ENCODE measurements at regions not wholly inside any gene's neighbourhood (a gene's known extent, or its start where the extent isn't known, plus 50 kb on each side); places are given as distances from the start of the nearest gene placed in this dataset.
"Not testable (repeated sequence)": the region's sequence is repeated elsewhere in the genome, so short reads cannot be mapped to it uniquely, and the experiment has no call there.

- H3K4me1 Mint-ChIP-seq (ENCODE audit: low read depth): no peaks in the 10 kb centered on the region
- POLR2A ChIA-PET: no interaction called here
- ATAC-seq (no peak), DNase-seq (no peak)
- no peaks in the 10 kb centered on the region for H3K27me3 Mint-ChIP-seq (ENCODE audit: low read depth)
- no peak overlapping the region for H3K4me3 Mint-ChIP-seq
- no peaks in the 10 kb centered on the region for H3K36me3 Mint-ChIP-seq (ENCODE audit: low read depth)
- H3K9me3 Mint-ChIP-seq (ENCODE audit: insufficient read depth): no peaks in the 10 kb centered on the region
- no peak overlapping the region for H3K27ac Mint-ChIP-seq
- CTCF ChIA-PET: no interaction called here
Measured at GRCh38 chr1:215406927-215407326, 160.2 kb upstream of the KCTD3 start.

GRCh38 chr1:215407575-215407974 lies 159.5 kb upstream of the KCTD3 start:
- Mint-ChIP-seq H3K27ac (no peak overlapping the region), H3K4me3 (no peak overlapping the region), H3K36me3 (ENCODE audit: low read depth) (no peaks in the 10 kb centered on the region), H3K27me3 (ENCODE audit: low read depth) (no peaks in the 10 kb centered on the region), H3K4me1 (ENCODE audit: low read depth) (no peaks in the 10 kb centered on the region), H3K9me3 (ENCODE audit: insufficient read depth) (no peaks in the 10 kb centered on the region)
- no peak for DNase-seq
- ATAC-seq: no peak
- CTCF ChIA-PET: no interaction called here
- POLR2A ChIA-PET: no interaction called here

- H3K4me3 Mint-ChIP-seq; H3K9me3 Mint-ChIP-seq (ENCODE audit: insufficient read depth); POLR2A ChIA-PET; H3K4me1 Mint-ChIP-seq (ENCODE audit: low read depth); ATAC-seq; CTCF ChIA-PET; H3K36me3 Mint-ChIP-seq (ENCODE audit: low read depth); H3K27ac Mint-ChIP-seq; H3K27me3 Mint-ChIP-seq (ENCODE audit: low read depth); DNase-seq: not testable (repeated sequence)
Measured at GRCh38 chr1:215409546-215409945, 157.6 kb upstream of the KCTD3 start.

GRCh38 chr1:215415521-215415920 lies 151.6 kb upstream of the KCTD3 start:
- H3K27me3 Mint-ChIP-seq (ENCODE audit: low read depth); DNase-seq; H3K36me3 Mint-ChIP-seq (ENCODE audit: low read depth); ATAC-seq; H3K4me3 Mint-ChIP-seq; POLR2A ChIA-PET; H3K27ac Mint-ChIP-seq; H3K9me3 Mint-ChIP-seq (ENCODE audit: insufficient read depth); H3K4me1 Mint-ChIP-seq (ENCODE audit: low read depth); CTCF ChIA-PET: not testable (repeated sequence)

- H3K9me3 Mint-ChIP-seq (ENCODE audit: insufficient read depth): no peaks in the 10 kb centered on the region
- no peak overlapping the region for H3K4me3 Mint-ChIP-seq
- ChIA-PET CTCF (no interaction called here), POLR2A (no interaction called here)
- ATAC-seq (no peak), DNase-seq (no peak)
- H3K36me3 Mint-ChIP-seq (ENCODE audit: low read depth): no peaks in the 10 kb centered on the region
- H3K4me1 Mint-ChIP-seq (ENCODE audit: low read depth): no peaks in the 10 kb centered on the region
- H3K27ac Mint-ChIP-seq: no peak overlapping the region
- H3K27me3 Mint-ChIP-seq (ENCODE audit: low read depth): no peaks in the 10 kb centered on the region
Measured at GRCh38 chr1:215416497-215416896, 150.6 kb upstream of the KCTD3 start.

- no peaks in the 10 kb centered on the region for H3K27me3 Mint-ChIP-seq (ENCODE audit: low read depth)
- CTCF ChIA-PET: no interaction called here
- no peaks in the 10 kb centered on the region for H3K36me3 Mint-ChIP-seq (ENCODE audit: low read depth)
- no peaks in the 10 kb centered on the region for H3K9me3 Mint-ChIP-seq (ENCODE audit: insufficient read depth)
- no peak overlapping the region for H3K27ac Mint-ChIP-seq
- POLR2A ChIA-PET: no interaction called here
- no peaks in the 10 kb centered on the region for H3K4me1 Mint-ChIP-seq (ENCODE audit: low read depth)
- no peak for ATAC-seq
- H3K4me3 Mint-ChIP-seq: no peak overlapping the region
- DNase-seq: no peak
Measured at GRCh38 chr1:215417122-215417521, 150.0 kb upstream of the KCTD3 start.

GRCh38 chr1:215418876-215419447 lies 148.1 kb upstream of the KCTD3 start:
- Mint-ChIP-seq H3K27me3 (ENCODE audit: low read depth) (no peaks in the 10 kb centered on the region), H3K4me1 (ENCODE audit: low read depth) (no peaks in the 10 kb centered on the region), H3K36me3 (ENCODE audit: low read depth) (no peaks in the 10 kb centered on the region), H3K27ac (no peak overlapping the region), H3K4me3 (no peak overlapping the region), H3K9me3 (ENCODE audit: insufficient read depth) (no peaks in the 10 kb centered on the region)
- ChIA-PET CTCF (no interaction called here), POLR2A (no interaction called here)
- ATAC-seq (no peak), DNase-seq (no peak)

GRCh38 chr1:215421744-215422143 lies 145.4 kb upstream of the KCTD3 start:
- ChIA-PET POLR2A (no interaction called here), CTCF (no interaction called here)
- no peaks in the 10 kb centered on the region for H3K9me3 Mint-ChIP-seq (ENCODE audit: insufficient read depth)
- ATAC-seq (no peak), DNase-seq (no peak)
- no peak overlapping the region for H3K4me3 Mint-ChIP-seq
- no peaks in the 10 kb centered on the region for H3K36me3 Mint-ChIP-seq (ENCODE audit: low read depth)
- no peaks in the 10 kb centered on the region for H3K4me1 Mint-ChIP-seq (ENCODE audit: low read depth)
- H3K27ac Mint-ChIP-seq: no peak overlapping the region
- no peaks in the 10 kb centered on the region for H3K27me3 Mint-ChIP-seq (ENCODE audit: low read depth)

GRCh38 chr1:215423288-215423687 lies 143.8 kb upstream of the KCTD3 start:
- CTCF ChIA-PET: no interaction called here

GRCh38 chr1:215425138-215425537 lies 142.0 kb upstream of the KCTD3 start:
- H3K4me3 Mint-ChIP-seq: no peak overlapping the region
- no peaks in the 10 kb centered on the region for H3K27me3 Mint-ChIP-seq (ENCODE audit: low read depth)
- no peak for DNase-seq
- CTCF ChIA-PET: no interaction called here
- no peaks in the 10 kb centered on the region for H3K36me3 Mint-ChIP-seq (ENCODE audit: low read depth)
- H3K4me1 Mint-ChIP-seq (ENCODE audit: low read depth): no peaks in the 10 kb centered on the region
- POLR2A ChIA-PET: no interaction called here
- no peak for ATAC-seq
- no peaks in the 10 kb centered on the region for H3K9me3 Mint-ChIP-seq (ENCODE audit: insufficient read depth)
- H3K27ac Mint-ChIP-seq: no peak overlapping the region

More at GRCh38 chr1:215423288-215423687, 143.8 kb upstream of the KCTD3 start:
- H3K27ac Mint-ChIP-seq: no peak overlapping the region
- POLR2A ChIA-PET: no interaction called here
- no peak overlapping the region for H3K4me3 Mint-ChIP-seq
- ATAC-seq: no peak
- H3K9me3 Mint-ChIP-seq (ENCODE audit: insufficient read depth): no peaks in the 10 kb centered on the region
- no peaks in the 10 kb centered on the region for H3K36me3 Mint-ChIP-seq (ENCODE audit: low read depth)
- no peak for DNase-seq
- H3K4me1 Mint-ChIP-seq (ENCODE audit: low read depth): no peaks in the 10 kb centered on the region
- no peaks in the 10 kb centered on the region for H3K27me3 Mint-ChIP-seq (ENCODE audit: low read depth)

- H3K4me1 Mint-ChIP-seq (ENCODE audit: low read depth): no peaks in the 10 kb centered on the region
- no peaks in the 10 kb centered on the region for H3K36me3 Mint-ChIP-seq (ENCODE audit: low read depth)
- DNase-seq: no peak
- H3K27ac Mint-ChIP-seq: no peak overlapping the region
- ChIA-PET CTCF (no interaction called here), POLR2A (no interaction called here)
- H3K9me3 Mint-ChIP-seq (ENCODE audit: insufficient read depth): no peaks in the 10 kb centered on the region
- ATAC-seq: no peak
- H3K27me3 Mint-ChIP-seq (ENCODE audit: low read depth): no peaks in the 10 kb centered on the region
- no peak overlapping the region for H3K4me3 Mint-ChIP-seq
Measured at GRCh38 chr1:215426101-215426500, 141.0 kb upstream of the KCTD3 start.

- H3K27me3 Mint-ChIP-seq (ENCODE audit: low read depth); CTCF ChIA-PET; DNase-seq; ATAC-seq; H3K4me1 Mint-ChIP-seq (ENCODE audit: low read depth); H3K4me3 Mint-ChIP-seq; POLR2A ChIA-PET; H3K9me3 Mint-ChIP-seq (ENCODE audit: insufficient read depth); H3K27ac Mint-ChIP-seq; H3K36me3 Mint-ChIP-seq (ENCODE audit: low read depth): not testable (repeated sequence)
Measured at GRCh38 chr1:215432483-215433227, 134.4 kb upstream of the KCTD3 start.

GRCh38 chr1:215433237-215433636 lies 133.9 kb upstream of the KCTD3 start:
- ATAC-seq (no peak), DNase-seq (no peak)
- H3K9me3 Mint-ChIP-seq (ENCODE audit: insufficient read depth): no peaks in the 10 kb centered on the region
- H3K27me3 Mint-ChIP-seq (ENCODE audit: low read depth): no peaks in the 10 kb centered on the region
- no peak overlapping the region for H3K4me3 Mint-ChIP-seq
- CTCF ChIA-PET: no interaction called here
- H3K4me1 Mint-ChIP-seq (ENCODE audit: low read depth): no peaks in the 10 kb centered on the region
- H3K36me3 Mint-ChIP-seq (ENCODE audit: low read depth): no peaks in the 10 kb centered on the region
- POLR2A ChIA-PET: no interaction called here
- no peak overlapping the region for H3K27ac Mint-ChIP-seq

Measured in activated CD8-positive, alpha-beta T cell treated with anti-CD3 and anti-CD28 coated beads, Interleukin-2, amount 10 ng/mL, durations not matched to agents 7 days and 5 days (primary cell).